ENCODE measurements at regions not wholly inside any gene's neighbourhood (a gene's known extent, or its start where the extent isn't known, plus 50 kb on each side); places are given as distances from the start of the nearest gene placed in this dataset.

- TF ChIP-seq CTCF (conservative IDR thresholded peaks at IDR 0.05; ENCODE audit: low read length): no peak
- no peak for TF ChIP-seq EZH2phosphoT487 (IDR thresholded peaks at IDR 0.05; ENCODE audit: borderline replicate concordance)
Observed at GRCh38 chr20:54727490-54727889, 252.1 kb downstream of the DOK5 start.
